PFSK-1 (cell line): ENCODE measurements at regions not wholly inside any gene's neighbourhood (a gene's known extent, or its start where the extent isn't known, plus 50 kb on each side); places are given as distances from the start of the nearest gene placed in this dataset.

Experiments
- FOXP2 ChIP-seq: optimal IDR thresholded peaks from 2 replicates; pipeline ENCODE3; 2011; ENCODE audit warnings: borderline replicate concordance, control low read depth, inconsistent platforms; ENCODE audit not compliant: insufficient read depth; ENCODE audit errors: extremely low read length, extremely low read depth
- POLR2AphosphoS5 ChIP-seq: IDR thresholded peaks from 2 replicates; pipeline ENCODE4 v1.6.1; 2012; ENCODE audit warnings: low read depth, mild to moderate bottlenecking, control low read depth, low read length, moderate library complexity
- SIN3A ChIP-seq: IDR thresholded peaks from 2 replicates; pipeline ENCODE4 v1.6.1; 2012; ENCODE audit warnings: mild to moderate bottlenecking, low read length, moderate library complexity, borderline replicate concordance; ENCODE audit not compliant: insufficient read depth
- TAF1 ChIP-seq: IDR thresholded peaks from 2 replicates; pipeline ENCODE4 v1.6.1; 2012; ENCODE audit warnings: low read length, control low read depth, borderline replicate concordance; ENCODE audit not compliant: insufficient read depth
- TF ChIP-seq, protein P1 (sequence below), 2 experiments: IDR thresholded peaks; 2 replicates each; pipeline versions ENCODE4 v1.6.1 to v1.8.0; 2011 to 2012; ENCODE audit warnings: low read depth in 2 of 2, low read length in 2 of 2, control low read depth in 1 of 2, inconsistent platforms in 1 of 2, mild to moderate bottlenecking in 1 of 2, moderate library complexity in 1 of 2; ENCODE audit not compliant: insufficient read depth in 1 of 2

DNA sequence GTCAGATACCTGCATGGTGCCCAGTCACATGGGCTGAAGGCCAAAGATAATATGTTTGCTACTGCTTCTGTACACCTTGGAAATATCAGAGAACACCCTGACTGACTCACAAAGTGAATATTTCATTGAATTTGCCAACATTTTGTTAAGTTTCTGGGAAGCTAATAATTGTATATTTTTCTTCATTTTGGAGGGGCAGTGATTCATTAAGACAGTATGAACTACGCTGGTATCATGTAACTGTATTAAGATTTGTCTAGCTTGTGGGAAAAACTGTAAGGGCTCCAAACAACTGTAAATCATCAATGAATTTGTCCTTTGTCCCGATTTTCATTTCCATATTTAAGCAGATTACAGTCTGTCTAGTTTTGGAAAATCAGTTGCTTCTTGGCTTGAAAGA is 102.3 kb upstream of the CCN2 start:
- TF ChIP-seq SIN3A (no peak), FOXP2 (no peak), POLR2AphosphoS5 (no peak), TAF1 (no peak)
- TF ChIP-seq, protein P1, sequence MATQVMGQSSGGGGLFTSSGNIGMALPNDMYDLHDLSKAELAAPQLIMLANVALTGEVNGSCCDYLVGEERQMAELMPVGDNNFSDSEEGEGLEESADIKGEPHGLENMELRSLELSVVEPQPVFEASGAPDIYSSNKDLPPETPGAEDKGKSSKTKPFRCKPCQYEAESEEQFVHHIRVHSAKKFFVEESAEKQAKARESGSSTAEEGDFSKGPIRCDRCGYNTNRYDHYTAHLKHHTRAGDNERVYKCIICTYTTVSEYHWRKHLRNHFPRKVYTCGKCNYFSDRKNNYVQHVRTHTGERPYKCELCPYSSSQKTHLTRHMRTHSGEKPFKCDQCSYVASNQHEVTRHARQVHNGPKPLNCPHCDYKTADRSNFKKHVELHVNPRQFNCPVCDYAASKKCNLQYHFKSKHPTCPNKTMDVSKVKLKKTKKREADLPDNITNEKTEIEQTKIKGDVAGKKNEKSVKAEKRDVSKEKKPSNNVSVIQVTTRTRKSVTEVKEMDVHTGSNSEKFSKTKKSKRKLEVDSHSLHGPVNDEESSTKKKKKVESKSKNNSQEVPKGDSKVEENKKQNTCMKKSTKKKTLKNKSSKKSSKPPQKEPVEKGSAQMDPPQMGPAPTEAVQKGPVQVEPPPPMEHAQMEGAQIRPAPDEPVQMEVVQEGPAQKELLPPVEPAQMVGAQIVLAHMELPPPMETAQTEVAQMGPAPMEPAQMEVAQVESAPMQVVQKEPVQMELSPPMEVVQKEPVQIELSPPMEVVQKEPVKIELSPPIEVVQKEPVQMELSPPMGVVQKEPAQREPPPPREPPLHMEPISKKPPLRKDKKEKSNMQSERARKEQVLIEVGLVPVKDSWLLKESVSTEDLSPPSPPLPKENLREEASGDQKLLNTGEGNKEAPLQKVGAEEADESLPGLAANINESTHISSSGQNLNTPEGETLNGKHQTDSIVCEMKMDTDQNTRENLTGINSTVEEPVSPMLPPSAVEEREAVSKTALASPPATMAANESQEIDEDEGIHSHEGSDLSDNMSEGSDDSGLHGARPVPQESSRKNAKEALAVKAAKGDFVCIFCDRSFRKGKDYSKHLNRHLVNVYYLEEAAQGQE (IDR thresholded peaks at IDR 0.05; ENCODE audit: insufficient read depth in 1 of 2, low read depth in 2 of 2, low read length in 2 of 2): no peak

DNA sequence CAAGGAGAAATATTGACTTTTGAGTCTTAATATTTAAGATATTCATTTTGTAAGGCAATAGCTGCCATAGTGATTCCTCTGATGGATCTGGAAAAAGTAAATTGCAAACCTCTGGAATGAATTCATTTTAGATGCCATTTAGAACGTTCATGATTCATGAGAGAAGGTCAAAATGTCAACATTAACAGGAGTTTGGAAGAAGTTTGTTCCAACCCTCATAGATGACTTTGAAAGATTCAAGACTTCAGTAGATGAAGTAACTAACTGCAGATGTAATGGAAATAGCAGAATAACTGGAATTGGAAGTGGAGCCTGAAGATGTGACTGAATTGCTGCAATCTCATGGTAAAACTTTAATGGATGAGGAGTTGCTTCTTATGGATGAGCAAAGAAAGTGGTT is 100.9 kb upstream of the CCN2 start:
- TF ChIP-seq SIN3A (no peak), FOXP2 (no peak), TAF1 (no peak), POLR2AphosphoS5 (no peak)
- TF ChIP-seq, protein P1 (IDR thresholded peaks at IDR 0.05; ENCODE audit: insufficient read depth in 1 of 2, low read depth in 2 of 2, low read length in 2 of 2): no peak

DNA sequence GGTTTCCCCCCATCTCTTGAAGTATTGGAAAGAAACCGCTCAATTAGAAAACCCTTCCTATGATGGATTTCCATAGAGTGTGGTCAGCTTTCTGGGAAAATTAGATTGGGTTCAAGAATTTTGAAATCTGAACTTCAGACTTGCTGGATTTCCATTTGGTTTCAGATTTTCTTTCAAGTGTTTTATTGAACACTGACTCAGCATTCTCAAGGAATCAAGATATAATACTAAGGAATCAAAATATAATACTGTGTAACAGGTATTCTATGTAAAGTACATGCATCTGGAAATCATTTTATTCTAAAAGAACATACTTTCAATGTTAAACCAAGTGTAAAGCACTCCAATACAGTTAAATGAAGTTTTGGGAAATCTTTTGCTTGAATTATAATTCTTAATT is 94.7 kb upstream of the CCN2 start:
- TF ChIP-seq FOXP2: no peak
- no peak for TF ChIP-seq TAF1
- TF ChIP-seq, protein P1 (IDR thresholded peaks at IDR 0.05; ENCODE audit: insufficient read depth in 1 of 2, low read depth in 2 of 2, low read length in 2 of 2): no peak
- no peak for TF ChIP-seq SIN3A
- no peak for TF ChIP-seq POLR2AphosphoS5

DNA sequence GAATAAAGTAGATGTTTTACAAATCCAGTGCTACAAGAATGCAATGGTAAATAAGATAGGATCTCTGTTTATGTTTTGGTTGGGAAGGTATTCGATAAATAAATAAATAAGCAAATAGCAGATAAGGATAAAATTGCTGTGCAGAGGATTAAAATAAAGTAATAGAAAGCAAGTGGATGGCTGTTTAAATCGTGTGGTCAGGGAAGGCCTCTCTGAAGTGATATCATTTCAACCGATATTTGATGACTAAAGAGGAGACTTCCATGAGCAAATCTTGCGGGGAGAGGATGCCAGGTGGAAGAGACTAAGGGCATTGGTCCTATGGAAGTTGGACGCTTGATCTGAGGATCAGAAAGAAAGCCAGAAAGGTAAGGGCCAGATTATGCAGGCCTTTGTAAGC is 92.0 kb upstream of the CCN2 start:
- TF ChIP-seq, protein P1 (IDR thresholded peaks at IDR 0.05; ENCODE audit: insufficient read depth in 1 of 2, low read depth in 2 of 2, low read length in 2 of 2): no peak
- TF ChIP-seq SIN3A: no peak
- TF ChIP-seq POLR2AphosphoS5: no peak
- no peak for TF ChIP-seq FOXP2
- no peak for TF ChIP-seq TAF1

DNA sequence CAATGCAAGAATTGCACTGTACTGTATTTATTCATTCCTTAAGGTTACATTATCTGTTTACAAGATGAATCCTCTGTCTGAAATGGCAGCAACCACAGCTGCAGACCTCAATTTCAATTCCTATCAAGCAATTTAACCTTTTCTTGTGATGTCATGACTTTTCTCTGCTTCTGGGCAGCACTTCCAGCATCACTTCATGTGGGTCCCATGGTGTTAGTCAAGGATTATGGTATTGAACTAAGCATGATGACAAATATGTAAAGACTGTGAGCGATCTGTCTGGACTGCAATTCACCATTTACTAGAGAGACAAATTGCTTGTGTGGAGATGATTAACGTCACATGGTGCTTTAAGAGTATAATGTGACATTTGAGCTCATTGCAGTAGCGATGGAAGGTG is 90.5 kb upstream of the CCN2 start:
- TF ChIP-seq TAF1: no peak
- no peak for TF ChIP-seq POLR2AphosphoS5
- TF ChIP-seq, protein P1 (IDR thresholded peaks at IDR 0.05; ENCODE audit: insufficient read depth in 1 of 2, low read depth in 2 of 2, low read length in 2 of 2): no peak
- no peak for TF ChIP-seq SIN3A
- no peak for TF ChIP-seq FOXP2
